HG02852 (cell line): ENCODE measurements at regions not wholly inside any gene's neighbourhood (a gene's known extent, or its start where the extent isn't known, plus 50 kb on each side); places are given as distances from the start of the nearest gene placed in this dataset.
"Not testable (repeated sequence)": the region's sequence is repeated elsewhere in the genome, so short reads cannot be mapped to it uniquely, and the experiment has no call there.

Experiments
- ATAC-seq: cut with Tn5 transposase; IDR thresholded peaks from one replicate; pipeline ENCODE4 v1.9.1; 2021; ENCODE audit warnings: mild to moderate bottlenecking, moderate library complexity; ENCODE audit not compliant: unreplicated experiment

DNA sequence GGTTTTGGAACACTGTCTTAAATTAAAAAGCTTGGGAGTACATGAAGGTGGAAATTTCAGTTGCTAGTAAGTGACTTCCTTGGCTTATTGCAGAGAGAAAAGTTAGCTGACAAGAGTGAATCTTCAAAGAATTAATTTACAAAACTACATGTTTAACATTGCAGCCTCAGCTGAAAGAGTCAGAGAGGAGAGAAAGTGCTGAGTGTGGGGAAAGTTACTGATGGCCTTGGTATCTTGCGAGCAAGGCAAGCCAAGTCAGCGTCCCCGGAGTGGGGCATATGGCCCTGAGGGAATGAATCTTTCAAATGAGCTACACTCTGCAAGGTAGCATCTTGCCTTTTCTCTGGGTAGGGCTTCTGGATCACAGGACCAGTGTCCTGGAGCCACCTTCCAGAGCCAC, 131.3 kb downstream of the LPIN1 start:
- ATAC-seq, result no peak

DNA sequence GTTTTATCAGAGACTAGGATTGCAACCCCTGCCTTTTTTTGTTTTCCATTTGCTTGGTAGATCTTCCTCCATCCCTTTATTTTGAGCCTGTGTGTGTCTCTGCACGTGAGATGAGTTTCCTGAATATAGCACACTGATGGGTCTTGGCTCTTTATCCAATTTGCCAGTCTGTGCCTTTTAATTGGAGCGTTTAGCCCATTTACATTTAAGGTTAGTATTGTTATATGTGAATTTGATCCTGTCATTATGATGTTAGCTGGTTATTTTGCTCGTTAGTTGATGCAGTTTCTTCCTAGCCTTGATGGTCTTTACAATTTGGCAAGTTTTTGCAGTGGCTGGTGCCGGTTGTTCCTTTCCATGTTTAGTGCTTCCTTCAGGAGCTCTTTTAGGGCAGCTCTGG, 138.8 kb downstream of the LPIN1 start:
- not testable (repeated sequence) for ATAC-seq

DNA sequence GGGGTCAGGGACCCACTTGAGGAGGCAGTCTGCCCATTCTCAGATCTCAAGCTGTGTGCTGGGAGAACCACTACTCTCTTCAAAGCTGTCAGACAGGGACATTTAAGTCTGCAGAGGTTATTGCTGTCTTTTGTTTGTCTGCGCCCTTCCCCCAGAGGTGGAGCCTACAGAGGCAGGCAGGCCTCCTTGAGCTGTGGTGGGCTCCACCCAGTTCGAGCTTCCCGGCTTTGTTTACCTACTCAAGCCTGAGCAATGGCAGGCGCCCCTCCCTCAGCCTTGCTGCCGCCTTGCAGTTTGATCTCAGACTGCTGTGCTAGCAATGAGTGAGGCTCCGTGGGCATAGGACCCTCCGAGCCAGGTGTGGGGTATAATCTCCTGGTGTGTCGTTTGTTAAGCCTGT, 140.5 kb downstream of the LPIN1 start:
- not testable (repeated sequence) for ATAC-seq

DNA sequence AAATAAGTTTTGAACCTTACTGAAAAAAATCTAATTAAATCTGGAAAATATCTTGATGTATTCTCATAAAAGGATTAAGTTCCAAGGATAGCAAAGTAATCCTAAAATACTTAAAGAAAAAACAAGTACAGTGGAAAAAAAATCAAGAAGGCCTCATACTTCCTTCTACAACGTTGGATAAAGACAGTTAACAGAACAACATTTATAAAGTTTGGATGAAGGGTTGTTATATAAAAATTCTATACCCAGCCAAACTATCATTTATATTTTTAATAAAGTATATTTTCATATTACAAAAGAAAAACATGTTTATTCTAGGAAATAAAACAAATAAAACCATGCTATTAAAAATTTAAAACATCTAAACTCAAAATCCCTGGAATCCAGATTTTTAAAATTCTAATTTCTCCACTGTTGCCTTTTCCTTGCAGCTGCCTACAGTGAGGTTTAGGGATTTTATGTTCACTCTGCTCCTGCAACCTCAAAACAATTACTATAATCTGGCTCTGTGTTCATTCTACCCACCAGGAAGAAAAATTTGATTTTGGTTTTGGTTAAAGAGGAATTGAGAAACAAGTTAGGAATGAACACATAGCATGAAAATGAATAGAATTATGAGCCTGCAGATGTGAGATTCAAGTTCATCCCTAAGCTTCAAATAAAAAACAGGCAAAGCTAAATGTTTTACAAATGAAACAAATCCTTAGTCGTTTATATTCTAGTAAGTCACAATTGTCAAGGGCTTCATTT, 142.8 kb downstream of the LPIN1 start:
- ATAC-seq, result no peak

DNA sequence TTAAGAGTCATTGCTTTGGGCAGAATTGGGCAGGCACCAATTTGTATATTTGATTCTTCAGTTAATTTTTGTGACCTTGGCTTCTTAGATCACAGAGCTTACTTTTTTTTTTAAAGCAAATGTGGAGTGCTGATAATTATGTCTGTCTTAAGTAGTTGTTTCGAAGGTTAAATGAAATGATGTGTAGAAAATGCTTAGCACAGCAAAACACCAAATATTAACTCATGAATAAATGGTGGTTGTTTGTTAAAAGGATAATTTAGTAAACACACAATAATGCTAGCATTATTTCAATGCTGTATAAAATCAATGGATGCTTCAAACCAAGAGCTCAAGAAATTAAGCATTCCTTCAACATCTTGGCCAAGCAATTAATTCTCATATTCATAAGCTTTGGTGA, 143.4 kb downstream of the LPIN1 start:
- no peak for ATAC-seq

DNA sequence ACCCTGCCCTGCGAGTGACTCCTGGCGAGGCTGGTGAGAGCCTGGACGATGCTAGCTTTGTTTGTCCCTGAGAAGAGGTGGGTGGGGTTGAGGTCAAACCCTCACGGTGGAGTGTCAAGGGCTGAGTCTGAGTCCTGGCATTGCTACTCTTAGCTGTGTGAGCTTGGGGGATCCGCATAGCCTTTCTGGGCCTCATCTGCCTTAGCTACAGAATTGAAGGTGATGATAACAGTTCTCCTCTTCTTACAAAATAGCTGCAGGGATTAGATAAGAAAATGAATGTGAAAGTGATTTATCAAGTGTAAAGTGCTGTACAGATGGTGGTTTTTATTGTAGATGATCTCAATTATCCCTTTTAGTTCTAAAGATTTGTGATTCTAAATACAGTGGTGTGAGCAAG, 144.6 kb downstream of the LPIN1 start:
- no peak for ATAC-seq

DNA sequence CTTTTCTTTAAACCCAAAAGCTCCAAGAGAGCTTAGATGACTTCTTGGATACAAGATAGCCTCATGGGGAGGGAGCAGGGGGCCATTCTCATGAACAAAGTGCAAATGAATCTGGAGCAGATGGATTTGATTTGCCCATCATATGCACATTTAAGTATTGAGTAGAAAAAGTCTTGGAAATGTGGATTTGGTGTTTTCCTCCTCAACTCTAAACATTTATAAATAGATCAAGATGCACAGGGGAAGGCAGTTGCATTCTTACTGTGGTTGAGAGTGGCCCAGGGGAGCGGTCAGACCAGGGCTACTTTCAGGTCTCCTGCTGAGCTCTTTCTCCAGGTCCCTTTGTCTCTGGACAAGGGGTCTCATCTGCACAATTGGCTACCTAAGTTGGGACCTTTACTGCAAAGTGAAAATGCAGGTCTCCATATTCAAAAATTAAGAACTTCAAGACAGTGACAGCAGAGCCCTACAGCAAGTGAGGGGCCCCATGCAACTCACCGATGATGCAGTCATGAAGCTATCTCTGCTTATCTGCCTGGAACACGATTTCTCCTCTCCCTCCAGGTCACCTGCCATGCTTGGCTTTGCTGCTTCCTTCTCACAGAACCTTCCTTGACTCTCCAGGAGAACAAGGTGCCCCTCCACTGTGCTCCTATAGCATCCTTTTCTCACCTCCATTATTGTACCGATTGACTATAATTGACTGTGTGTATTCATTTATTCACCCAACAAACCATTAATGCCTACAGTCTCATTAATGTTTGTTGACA, 145.4 kb downstream of the LPIN1 start:
- no peak for ATAC-seq

DNA sequence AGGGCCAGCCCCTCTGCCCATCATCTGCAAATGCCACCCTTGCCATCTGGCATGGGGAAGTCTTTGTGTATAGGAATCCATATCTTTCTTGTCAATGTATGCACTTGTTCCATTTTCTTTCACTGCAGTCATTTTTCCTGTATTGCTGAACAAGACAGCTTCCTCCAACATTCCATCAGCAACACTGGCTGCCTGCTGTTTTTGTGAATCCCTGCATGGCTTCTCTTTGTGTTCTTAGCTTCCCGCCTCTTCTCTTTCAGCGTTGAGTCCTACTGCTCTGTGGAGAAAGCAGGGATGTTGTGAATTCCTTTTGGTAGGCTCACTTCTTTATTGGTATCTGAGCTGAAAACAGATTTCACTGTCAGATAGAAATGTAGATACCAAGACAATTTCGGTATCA, 150.0 kb downstream of the LPIN1 start:
- ATAC-seq, result no peak

DNA sequence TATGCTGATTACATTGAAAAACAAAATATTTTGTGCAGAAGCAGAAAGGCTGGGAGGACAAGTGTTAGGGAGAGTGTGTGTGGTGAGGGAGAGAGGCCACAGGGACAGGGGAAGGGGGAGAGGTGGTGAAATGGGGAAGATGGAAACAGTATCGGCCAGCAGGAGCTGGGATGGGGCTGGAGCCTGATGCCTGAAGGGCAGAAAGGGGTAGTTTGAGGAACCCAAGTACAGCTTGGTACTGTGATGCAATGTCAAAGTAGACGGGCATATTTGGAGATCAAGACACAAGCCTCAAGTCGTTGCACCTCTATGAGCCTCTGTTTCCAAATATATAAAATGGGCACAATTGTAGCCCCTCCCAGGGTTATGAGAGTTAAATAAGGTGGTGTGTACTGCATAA, 152.1 kb downstream of the LPIN1 start:
- ATAC-seq, result no peak

DNA sequence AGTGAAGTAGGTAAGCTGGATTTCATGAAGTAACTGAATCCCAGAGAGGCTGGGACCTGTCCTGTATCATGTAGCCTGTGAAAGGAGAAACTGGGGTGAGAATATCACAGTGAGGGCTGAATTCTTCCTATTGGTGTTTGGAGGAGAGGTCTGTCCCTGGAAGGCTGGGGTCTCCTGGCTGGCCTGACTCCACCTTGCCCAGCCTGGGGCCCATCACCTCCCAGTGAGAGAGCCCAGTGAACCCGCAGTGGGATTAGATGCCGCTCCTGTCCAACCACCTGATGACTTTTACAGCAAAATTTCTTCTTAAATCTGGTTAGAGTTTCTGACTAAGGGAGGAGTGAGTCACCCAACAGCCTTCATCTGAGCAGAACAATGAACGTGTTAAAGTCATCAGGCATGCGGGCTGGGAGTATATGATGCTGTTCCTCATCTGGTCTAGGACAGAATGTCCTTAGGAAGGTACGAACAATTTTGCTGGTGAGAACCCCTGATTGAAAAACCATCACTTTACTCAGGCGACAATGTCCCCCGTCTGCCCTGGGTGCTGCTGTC, 152.9 kb downstream of the LPIN1 start:
- no peak for ATAC-seq

DNA sequence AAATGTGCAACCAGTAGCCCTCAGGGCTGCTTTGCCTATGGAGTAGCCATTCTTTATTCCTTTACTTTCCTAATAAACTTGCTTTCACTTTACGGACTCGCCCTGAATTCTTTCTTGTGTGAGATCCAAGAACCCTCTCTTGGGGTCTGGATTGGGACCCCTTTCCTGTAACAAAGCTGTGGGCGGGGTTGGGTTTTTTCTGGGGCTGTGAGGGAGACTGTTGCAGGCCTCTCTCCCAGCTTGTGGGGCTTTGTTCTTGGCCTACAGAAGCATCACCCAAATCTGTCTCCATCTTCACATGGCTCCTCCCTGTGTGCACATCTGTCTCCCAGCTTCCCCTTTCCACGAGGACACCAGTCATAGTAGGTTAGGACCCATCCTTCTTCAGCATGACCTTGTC, 154.5 kb downstream of the LPIN1 start:
- not testable (repeated sequence) for ATAC-seq

DNA sequence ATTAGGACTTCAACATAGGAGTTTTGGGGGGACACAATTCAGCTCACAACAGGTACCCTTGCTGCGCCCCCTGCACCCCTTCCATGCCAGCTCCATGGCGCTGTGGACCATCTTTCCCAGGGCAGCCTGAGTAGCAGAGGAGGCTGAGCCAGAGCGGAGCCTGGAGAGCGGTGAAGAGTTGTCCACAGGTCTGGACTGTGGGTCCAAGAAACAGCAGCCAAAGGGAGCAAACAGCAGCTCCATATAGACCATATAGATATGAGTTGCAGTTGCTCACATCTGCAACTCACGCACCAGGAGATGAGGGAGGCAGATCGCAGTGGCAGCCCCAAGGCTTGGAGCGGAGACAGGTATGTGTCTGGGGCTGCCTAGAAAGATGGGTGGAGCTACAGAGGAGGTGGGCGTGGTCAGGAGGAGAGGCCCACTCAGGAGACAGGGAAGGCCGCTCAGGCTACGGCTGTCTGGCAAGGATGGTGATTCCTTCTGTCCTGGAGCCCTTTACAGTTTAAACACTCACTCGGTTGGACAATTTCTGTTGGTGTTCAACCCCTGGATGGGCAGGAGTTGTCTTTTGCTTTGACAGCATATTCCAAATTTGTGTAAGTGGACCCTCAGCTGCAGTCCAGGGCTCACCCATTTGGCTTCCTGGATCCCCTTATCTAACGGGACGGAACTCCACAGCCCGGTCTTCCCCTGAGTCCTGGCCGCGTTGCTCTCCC, 155.1 kb downstream of the LPIN1 start:
- no peak for ATAC-seq

DNA sequence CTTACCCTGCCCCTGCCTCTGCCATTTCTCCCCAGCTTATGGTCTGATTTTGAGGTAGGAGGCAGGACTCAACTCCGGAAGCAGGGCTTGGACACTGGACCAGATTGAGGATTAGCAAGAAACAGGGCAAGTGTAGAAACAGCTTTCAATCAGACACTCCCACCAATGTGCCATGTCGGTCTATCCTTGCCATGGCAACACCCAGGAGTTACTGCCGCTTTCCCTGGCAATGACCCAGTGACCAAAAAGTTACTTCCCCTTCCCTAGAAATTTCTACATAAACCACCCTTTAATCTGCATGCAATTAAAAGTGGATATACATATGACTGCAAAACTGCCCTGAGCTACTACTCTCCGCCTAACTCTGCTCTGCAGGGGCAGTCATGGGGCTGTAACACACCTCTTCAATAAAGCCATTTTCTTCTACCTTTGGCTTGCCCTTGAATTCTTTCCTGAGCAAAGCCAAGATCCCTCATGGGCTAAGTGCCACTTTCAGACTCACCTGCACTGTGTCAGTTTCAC, 156.7 kb downstream of the LPIN1 start:
- no peak for ATAC-seq

DNA sequence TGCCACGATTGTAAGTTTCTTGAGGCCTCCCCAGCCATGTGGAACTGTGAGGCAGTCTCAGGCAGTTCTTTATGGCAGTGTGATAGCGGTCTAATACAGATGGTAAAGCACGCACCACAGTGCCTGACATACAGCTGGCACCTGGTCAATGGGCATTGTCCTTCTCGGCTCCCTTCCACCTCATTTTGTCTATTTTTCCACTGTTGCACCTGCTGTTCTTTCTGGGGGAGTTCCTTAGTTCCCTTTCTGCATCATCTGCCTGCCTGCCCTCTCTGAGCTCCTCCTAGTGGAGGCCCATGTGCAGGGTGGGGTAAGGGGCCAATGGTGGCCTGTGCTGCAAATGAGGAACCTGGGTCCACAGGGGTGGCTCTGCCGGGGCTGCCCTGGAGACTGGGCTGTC, 157.6 kb downstream of the LPIN1 start:
- ATAC-seq, result peak; percentile 67

DNA sequence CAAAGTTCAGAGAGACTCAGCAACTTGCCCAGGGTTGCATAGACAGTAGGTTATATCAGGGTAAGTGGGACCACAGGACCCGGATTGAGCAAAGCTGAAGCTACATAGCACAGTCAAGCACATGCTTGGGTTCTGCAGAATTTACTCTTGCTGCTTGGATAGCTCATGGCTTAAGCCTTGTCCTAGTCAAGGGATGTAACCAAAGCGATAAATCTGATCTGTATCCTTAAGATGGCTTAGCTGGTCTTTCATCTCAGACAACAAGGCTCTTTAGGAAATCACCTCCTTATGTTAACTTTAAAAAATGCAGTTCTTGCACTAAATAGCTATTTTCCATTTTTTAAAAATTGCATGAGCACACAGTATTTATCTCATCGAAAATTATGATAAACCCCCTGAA, 158.5 kb downstream of the LPIN1 start:
- ATAC-seq, result no peak

DNA sequence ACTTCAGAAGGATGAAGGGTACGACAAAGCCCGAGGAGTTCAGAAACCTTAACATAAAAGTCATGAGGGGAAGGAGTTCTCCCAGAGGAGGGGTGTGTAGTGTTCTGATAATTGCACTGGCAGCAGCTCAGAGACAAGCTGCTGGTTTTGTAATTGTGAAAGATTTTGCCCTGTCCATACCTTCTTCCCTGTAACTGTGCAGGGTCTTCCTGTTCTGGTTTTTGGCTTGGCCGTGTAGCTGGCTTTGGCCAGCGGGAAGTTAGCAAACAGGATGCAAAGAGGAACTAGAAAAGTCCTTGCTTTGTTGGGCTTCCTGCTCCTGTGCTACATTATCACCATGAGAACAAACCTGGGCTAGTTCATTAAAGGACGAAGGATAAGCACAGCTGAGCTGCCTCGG, 160.8 kb downstream of the LPIN1 start:
- ATAC-seq, result no peak

DNA sequence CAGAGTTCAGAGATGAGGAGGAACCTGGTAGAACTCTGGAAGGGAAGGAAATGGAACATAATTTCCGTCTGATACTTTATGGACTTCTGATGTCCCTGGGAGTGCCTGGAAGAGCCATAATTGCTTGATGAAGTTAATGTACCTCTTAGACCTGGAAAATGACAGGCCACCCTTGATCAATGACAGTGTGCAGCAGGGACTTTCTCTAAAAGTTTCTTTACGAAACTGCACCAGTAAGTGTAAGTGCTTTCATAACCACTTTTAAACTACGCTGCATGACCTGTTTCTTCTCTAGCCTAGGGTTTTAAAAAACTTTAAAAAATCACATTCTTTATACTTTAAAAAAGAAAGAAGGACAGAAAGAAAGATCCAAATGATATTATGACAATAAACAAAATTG, 164.5 kb downstream of the LPIN1 start:
- ATAC-seq, result peak; percentile 71

DNA sequence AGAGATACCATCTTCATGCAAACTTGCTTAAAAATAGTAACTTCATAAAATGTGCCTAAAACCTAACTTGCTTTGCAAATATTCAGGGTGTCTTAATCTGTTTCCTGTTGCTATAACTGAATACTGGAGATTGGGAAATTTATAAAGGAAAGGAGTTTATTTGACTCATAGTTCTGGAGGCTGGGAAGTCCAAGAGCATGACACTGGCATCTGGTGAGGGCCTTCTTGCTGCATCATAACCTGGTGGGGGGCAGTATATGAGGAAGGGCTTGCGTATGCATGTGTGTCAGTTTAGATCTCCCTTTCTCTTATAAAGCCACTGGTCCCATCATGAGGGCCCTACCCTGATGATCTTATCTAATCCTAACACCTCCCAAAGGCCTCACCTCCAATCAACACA, 166.5 kb downstream of the LPIN1 start:
- ATAC-seq, result no peak

DNA sequence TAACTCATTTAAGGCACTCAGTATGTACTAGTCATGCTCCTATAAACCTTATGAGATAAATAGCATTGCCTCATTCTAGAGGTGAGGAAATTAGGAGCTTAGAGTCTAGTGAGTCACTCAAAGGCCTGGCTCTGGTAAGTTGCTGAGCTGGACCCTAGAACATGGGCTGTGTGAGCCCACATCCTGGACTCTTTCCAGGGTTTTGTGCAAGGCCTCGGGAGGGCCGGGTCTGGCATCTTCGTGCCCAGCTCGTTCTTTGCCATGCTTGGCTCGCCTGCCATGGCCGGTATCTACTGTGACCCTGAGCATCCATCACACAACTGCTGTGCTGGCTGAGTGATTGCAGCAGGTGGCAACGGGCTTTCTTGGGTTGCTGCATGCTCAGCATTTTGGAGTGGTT, 168.0 kb downstream of the LPIN1 start:
- no peak for ATAC-seq

DNA sequence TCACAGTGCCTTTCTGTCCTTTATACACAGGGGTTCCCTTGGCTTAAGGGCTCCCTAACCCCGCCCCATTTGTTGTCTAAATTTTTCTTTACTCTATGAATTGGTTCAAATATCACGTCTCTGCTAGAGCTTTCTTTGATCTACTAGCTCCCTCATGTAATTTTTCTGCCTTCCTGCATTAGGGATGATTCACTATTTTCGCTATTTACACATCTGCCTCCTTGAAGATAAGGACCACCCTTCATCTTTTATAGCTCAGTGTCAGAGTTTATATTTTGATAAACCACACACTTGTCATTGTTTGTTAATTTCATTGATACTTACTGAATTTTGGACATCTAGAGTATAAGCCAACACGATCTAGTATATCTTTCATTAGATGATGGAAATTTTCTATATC, 169.2 kb downstream of the LPIN1 start:
- no peak for ATAC-seq

DNA sequence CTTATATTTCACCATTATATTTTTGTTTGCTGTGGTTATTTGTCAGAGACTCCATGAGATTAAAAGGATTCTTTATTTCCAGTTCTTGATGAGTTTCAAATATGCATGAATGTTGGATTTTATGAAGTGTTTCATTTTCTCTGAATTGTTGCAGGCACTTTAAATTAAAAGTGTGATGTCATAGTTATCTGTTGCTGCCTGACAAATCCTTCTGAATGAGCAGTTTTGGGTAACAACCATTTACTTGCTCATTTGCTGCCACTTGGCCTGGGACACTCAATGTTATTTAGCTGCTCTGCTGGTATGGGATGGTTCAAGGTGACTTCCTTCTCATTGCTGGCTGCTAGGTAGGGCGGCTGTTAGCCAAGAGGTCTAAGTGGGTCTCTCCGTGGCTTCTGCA, 173.5 kb downstream of the LPIN1 start:
- no peak for ATAC-seq
